Upper lobe of right lung (tissue), 1 donor: ENCODE measurements at regions not wholly inside any gene's neighbourhood (a gene's known extent, or its start where the extent isn't known, plus 50 kb on each side); places are given as distances from the start of the nearest gene placed in this dataset.

Source experiments
- ATAC-seq: fragments of 200-7000 bp; cut with Tn5 transposase; one replicate; pipeline ENCODE4 v1.9.1; 2020; ENCODE audit warnings: mild to moderate bottlenecking, moderate library complexity
- DNase-seq: peaks from one replicate; pipeline ENCODE4 v3.0.0-alpha.2; 2020
- H3K27ac ChIP-seq: fragments of 200-600 bp; one replicate; pipeline ENCODE4 v1.8.0; 2022
- H3K27me3 ChIP-seq: fragments of 200-600 bp; one replicate; pipeline ENCODE4 v1.8.0; 2022; ENCODE audit warnings: mild to moderate bottlenecking
- H3K36me3 ChIP-seq: fragments of 200-600 bp; one replicate; pipeline ENCODE4 v1.8.0; 2022
- H3K4me1 ChIP-seq: fragments of 200-600 bp; one replicate; pipeline ENCODE4 v1.8.0; 2022
- H3K4me3 ChIP-seq: fragments of 200-600 bp; one replicate; pipeline ENCODE4 v1.8.0; 2022; ENCODE audit warnings: mild to moderate bottlenecking
- H3K9me3 ChIP-seq: fragments of 200-600 bp; one replicate; pipeline ENCODE4 v1.8.0; 2022
- intact Hi-C: fragments of 100-400 bp; cut with DNase I; formaldehyde crosslinking; loops from one replicate; pipeline ENCODE4 v1.11.0; 2022
- TF ChIP-seq, protein P1 (sequence below): fragments of 200-600 bp; IDR thresholded peaks from one replicate; pipeline ENCODE4 v1.8.0; 2022; ENCODE audit warnings: antibody characterized with exemption
- donor health status: DM: no; HTN: yes; CAD: no; lungs with severe emphysema.

DNA sequence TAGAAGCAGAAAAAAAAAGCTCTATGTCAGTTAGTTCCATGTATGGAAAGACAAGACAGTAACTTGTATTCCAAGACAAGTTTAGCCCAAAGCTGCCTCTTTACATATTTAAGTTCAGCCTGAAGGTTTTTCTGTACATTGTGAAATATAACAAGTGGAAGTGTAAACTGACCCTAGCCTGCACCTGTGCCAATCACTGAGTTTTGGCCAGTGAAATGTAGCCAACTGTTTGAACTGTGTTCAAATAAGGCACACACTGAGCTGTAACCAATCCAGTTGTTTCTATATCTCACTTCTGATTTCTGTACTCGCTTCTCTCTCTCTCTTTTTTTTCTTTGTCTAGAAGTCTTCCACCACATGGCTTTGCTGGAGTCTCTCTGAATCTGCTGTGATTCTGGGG lies 1227.1 kb downstream of the NCAM2 start:
- H3K4me3 ChIP-seq = no peak overlapping the region
- intact Hi-C loops = no loop called here
- H3K9me3 ChIP-seq = no peaks in the 10 kb centered on the region
- no peak overlapping the region for H3K27ac ChIP-seq
- ATAC-seq = no peak
- H3K4me1 ChIP-seq = no peaks in the 10 kb centered on the region
- H3K27me3 ChIP-seq = no peaks in the 10 kb centered on the region
- H3K36me3 ChIP-seq = no peaks in the 10 kb centered on the region
- TF ChIP-seq, protein P1, sequence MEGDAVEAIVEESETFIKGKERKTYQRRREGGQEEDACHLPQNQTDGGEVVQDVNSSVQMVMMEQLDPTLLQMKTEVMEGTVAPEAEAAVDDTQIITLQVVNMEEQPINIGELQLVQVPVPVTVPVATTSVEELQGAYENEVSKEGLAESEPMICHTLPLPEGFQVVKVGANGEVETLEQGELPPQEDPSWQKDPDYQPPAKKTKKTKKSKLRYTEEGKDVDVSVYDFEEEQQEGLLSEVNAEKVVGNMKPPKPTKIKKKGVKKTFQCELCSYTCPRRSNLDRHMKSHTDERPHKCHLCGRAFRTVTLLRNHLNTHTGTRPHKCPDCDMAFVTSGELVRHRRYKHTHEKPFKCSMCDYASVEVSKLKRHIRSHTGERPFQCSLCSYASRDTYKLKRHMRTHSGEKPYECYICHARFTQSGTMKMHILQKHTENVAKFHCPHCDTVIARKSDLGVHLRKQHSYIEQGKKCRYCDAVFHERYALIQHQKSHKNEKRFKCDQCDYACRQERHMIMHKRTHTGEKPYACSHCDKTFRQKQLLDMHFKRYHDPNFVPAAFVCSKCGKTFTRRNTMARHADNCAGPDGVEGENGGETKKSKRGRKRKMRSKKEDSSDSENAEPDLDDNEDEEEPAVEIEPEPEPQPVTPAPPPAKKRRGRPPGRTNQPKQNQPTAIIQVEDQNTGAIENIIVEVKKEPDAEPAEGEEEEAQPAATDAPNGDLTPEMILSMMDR = no peak
- no peak for DNase-seq

DNA sequence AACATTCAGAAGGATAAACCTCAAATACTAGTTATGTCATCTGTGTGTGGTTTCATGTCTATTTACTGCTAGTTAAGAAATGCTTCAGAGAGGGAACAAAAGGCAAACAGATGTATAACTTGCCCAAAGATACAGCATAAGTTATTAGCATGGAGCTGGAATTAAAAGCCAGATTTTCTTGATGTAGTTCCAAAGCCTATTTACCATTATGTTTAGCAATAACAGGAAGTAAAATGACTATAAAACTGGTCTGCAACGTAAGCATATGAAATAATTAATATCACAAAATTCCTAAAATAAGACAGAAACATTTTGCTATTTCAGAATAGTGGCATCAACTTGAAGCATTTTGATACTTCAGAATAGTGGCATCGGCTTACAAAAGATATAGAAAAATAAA lies 1232.8 kb downstream of the NCAM2 start:
- Histone ChIP-seq H3K27ac (no peak overlapping the region), H3K27me3 (no peaks in the 10 kb centered on the region), H3K9me3 (no peaks in the 10 kb centered on the region), H3K4me1 (no peaks in the 10 kb centered on the region), H3K4me3 (no peak overlapping the region), H3K36me3 (no peaks in the 10 kb centered on the region)
- DNase-seq (no peak), ATAC-seq (no peak)
- intact Hi-C loops = no loop called here
- TF ChIP-seq, protein P1 = no peak

DNA sequence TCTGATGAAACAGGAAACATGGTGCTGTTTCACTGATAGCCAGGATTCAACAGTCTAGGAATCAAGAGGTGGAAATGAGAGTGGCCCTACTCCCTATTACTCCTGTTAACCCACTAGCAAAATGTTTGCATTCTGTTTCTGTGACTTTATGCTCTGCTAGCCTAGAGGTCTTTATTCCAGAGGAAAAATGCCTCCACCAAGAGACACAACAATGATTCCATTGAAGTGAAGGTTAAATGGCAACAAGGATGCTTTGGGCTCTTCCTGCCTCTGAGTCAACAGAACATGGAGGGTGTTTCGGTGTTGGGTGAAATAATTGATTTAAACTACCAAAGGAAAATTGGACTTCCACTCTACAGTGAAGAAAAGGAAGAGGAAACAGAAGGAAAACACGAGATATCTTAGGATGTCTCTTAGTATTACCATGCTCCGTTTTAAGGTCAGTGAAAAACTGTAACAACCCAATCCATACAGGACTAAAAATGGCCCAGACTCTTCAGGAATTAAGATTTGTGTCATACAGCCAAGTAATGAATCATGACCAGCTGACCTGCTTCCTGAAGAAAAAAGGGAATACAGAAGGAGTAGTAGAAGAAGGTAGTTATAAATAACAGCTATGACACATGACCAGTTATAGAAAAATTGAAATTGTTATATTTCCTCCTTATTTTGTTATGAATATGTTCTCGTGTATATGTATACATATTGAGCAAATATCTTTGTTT lies 1237.8 kb downstream of the NCAM2 start:
- Histone ChIP-seq H3K27me3 (no peaks in the 10 kb centered on the region), H3K36me3 (no peaks in the 10 kb centered on the region), H3K9me3 (no peaks in the 10 kb centered on the region), H3K4me3 (no peak overlapping the region), H3K4me1 (no peaks in the 10 kb centered on the region), H3K27ac (no peak overlapping the region)
- TF ChIP-seq, protein P1 = no peak
- DNase-seq (no peak), ATAC-seq (no peak)
- intact Hi-C loops = no loop called here

DNA sequence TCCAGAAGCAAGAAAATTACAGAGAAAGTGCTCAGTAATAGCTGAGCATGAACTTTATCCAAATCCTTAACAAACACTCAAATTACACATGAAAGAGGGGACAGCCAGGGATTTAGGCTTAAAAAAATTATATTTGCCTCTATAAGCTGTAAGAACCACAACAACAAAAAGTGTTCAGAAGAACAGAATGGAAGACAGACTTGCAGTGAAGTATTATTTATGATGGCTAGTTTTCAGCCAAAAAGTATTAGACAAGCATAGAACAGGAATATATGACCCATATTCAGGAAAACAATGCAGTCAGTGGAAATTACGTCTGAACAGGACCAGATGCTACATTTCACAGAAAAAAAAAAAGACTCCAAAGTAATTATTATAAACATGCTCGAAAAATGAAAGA lies 1246.3 kb downstream of the NCAM2 start:
- Histone ChIP-seq H3K36me3 (no peaks in the 10 kb centered on the region), H3K9me3 (no peaks in the 10 kb centered on the region), H3K4me1 (no peaks in the 10 kb centered on the region), H3K4me3 (no peak overlapping the region), H3K27ac (no peak overlapping the region), H3K27me3 (no peaks in the 10 kb centered on the region)
- ATAC-seq (no peak), DNase-seq (no peak)
- TF ChIP-seq, protein P1 = no peak
- intact Hi-C loops = no loop called here

DNA sequence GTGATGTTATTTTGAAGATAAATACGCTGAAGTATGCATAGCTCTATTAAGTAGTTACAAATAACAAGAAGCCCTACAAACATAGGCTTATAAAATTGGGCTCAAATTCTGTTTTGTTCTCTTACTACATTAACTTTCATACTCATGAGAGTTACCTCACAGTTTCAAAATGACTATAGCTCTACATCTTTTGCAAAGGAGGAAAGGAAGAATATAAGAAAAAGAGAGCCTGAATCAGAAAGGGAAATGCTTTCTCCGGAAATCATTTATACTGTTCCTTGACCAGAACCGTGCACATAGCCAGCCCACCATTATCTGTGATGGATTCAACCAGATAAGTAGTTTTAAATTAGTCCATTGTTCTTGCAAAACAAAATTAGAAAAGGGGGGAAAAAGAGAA lies 1252.1 kb downstream of the NCAM2 start:
- no peaks in the 10 kb centered on the region for H3K4me1 ChIP-seq
- DNase-seq (no peak), ATAC-seq (no peak)
- no peak overlapping the region for H3K4me3 ChIP-seq
- no peaks in the 10 kb centered on the region for H3K36me3 ChIP-seq
- H3K9me3 ChIP-seq = no peaks in the 10 kb centered on the region
- no peak overlapping the region for H3K27ac ChIP-seq
- intact Hi-C loops = no loop called here
- no peaks in the 10 kb centered on the region for H3K27me3 ChIP-seq
- TF ChIP-seq, protein P1 = no peak

DNA sequence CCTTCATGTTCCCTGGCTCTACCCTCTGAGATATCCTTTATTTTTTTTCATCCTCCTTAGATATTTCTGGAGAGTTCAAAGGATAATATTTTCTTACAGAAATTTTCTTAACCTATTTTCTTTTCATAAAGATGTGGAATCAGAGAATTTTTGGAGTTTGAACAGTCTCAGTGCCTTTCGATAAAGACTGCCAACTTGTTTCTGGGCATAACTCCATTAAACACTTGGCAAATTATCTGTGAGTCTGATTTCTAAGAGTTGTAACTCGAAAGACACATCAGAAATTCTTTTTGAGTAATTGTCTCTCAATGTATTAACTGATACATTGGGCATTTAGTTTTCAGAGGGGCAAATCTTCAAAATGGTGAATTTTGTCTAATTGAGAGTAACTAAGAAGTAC lies 1255.6 kb downstream of the NCAM2 start:
- intact Hi-C loops = no loop called here
- Histone ChIP-seq H3K36me3 (no peaks in the 10 kb centered on the region), H3K4me1 (no peaks in the 10 kb centered on the region), H3K27me3 (no peaks in the 10 kb centered on the region), H3K27ac (no peak overlapping the region), H3K4me3 (no peak overlapping the region), H3K9me3 (no peaks in the 10 kb centered on the region)
- DNase-seq (no peak), ATAC-seq (no peak)
- TF ChIP-seq, protein P1 = no peak
